ENCODE measurements at regions not wholly inside any gene's neighbourhood (a gene's known extent, or its start where the extent isn't known, plus 50 kb on each side); places are given as distances from the start of the nearest gene placed in this dataset.
A peak's percentile ranks its signal among the peaks of the same experiment; 100 is the strongest.
"Not testable (repeated sequence)": the region's sequence is repeated elsewhere in the genome, so short reads cannot be mapped to it uniquely, and the experiment has no call there.

- TF ChIP-seq CTCF (IDR thresholded peaks at IDR 0.05) = peak in 3 of 9 donors; percentile 13 to 39 (median 27)
- 66 to 70% methylated on average over 9 of the region's 9 CpGs for WGBS, 2 donors
- no peak overlapping the region for H3K27ac ChIP-seq
- ATAC-seq (peak in 7 of 8 donors; percentile 31 to 72 (median 47)), DNase-seq (no peak)
- no peak overlapping the region for H3K4me3 ChIP-seq
- no peaks in the 10 kb centered on the region for H3K36me3 ChIP-seq
- peaks cover 0 to 13% (median 8%) of the 10 kb centered on the region in 9 donors for H3K4me1 ChIP-seq
- intact Hi-C loops (cut with DNase I) = loop anchor here in 6 of 10 donors (5.0 to 10.0 kb wide), 4 partner anchors 382 to 462 kb away; partner anchors contain the start of gene CXCL12 (in 3 of the 6)
- H3K27me3 ChIP-seq = no peaks in the 10 kb centered on the region
- H3K9me3 ChIP-seq = peaks cover 0 to 16% (median 0%) of the 10 kb centered on the region in 11 donors
Observed at GRCh38 chr10:43922335-43923280, 273.9 kb upstream of the ZNF32 start.

- no peaks in the 10 kb centered on the region for H3K36me3 ChIP-seq
- no peaks in the 10 kb centered on the region for H3K27me3 ChIP-seq
- TF ChIP-seq CTCF (IDR thresholded peaks at IDR 0.05) = no peak
- H3K27ac ChIP-seq = no peak overlapping the region
- WGBS, 2 donors = 85 to 90% methylated on average over 9 of the region's 9 CpGs
- ATAC-seq = peak in 3 of 8 donors; percentile 16 to 39 (median 21)
- no peak for DNase-seq
- H3K4me1 ChIP-seq = peaks cover 0 to 13% (median 8%) of the 10 kb centered on the region in 9 donors
- no peak overlapping the region for H3K4me3 ChIP-seq
- H3K9me3 ChIP-seq = peaks cover 0 to 16% (median 0%) of the 10 kb centered on the region in 11 donors
- intact Hi-C loops (cut with DNase I) = loop anchor here in 6 of 10 donors (5.0 to 10.0 kb wide), 4 partner anchors 383 to 463 kb away; partner anchors contain the start of gene CXCL12 (in 3 of the 6)
Observed at GRCh38 chr10:43921881-43922280, 273.2 kb upstream of the ZNF32 start.

- no peak overlapping the region for H3K4me3 ChIP-seq
- DNase-seq (no peak), ATAC-seq (no peak)
- TF ChIP-seq CTCF (IDR thresholded peaks at IDR 0.05) = no peak
- intact Hi-C loops (cut with DNase I) = loop anchor here in 6 of 10 donors (5.0 to 10.0 kb wide), 4 partner anchors 383 to 463 kb away; partner anchors contain the start of gene CXCL12 (in 3 of the 6)
- H3K27me3 ChIP-seq = no peaks in the 10 kb centered on the region
- H3K4me1 ChIP-seq = peaks cover 0 to 13% (median 8%) of the 10 kb centered on the region in 9 donors
- no peak overlapping the region for H3K27ac ChIP-seq
- 97 to 98% methylated on average over 6 of the region's 6 CpGs for WGBS, 2 donors
- H3K36me3 ChIP-seq = no peaks in the 10 kb centered on the region
- peaks cover 0 to 16% (median 0%) of the 10 kb centered on the region in 11 donors for H3K9me3 ChIP-seq
Observed at GRCh38 chr10:43921478-43921877, 272.8 kb upstream of the ZNF32 start.

GRCh38 chr10:43920236-43920758, 271.6 kb upstream of the ZNF32 start:
- not testable (repeated sequence) for H3K27ac ChIP-seq, H3K36me3 ChIP-seq, DNase-seq, ATAC-seq, H3K27me3 ChIP-seq, H3K4me3 ChIP-seq
- intact Hi-C loops (cut with DNase I) = loop anchor here in 6 of 10 donors (5.0 to 10.0 kb wide), 4 partner anchors 385 to 465 kb away; partner anchors contain the start of gene CXCL12 (in 3 of the 6)
- Histone ChIP-seq H3K4me1 (peaks cover 0 to 13% (median 8%) of the 10 kb centered on the region in 9 donors), H3K9me3 (peaks cover 0 to 25% (median 0%) of the 10 kb centered on the region in 11 donors)
- WGBS, 2 donors = 75 to 86% methylated on average over 12 of the region's 12 CpGs

Data from heart right ventricle (tissue), 16 donors.